ENCODE measurements at regions not wholly inside any gene's neighbourhood (a gene's known extent, or its start where the extent isn't known, plus 50 kb on each side); places are given as distances from the start of the nearest gene placed in this dataset.

GRCh38 chr14:30507209-30507608 lies 51.7 kb upstream of the G2E3 start:
- TF ChIP-seq CTCF (IDR thresholded peaks at IDR 0.05) (no peak), POLR2AphosphoS5 (IDR thresholded peaks at IDR 0.05) (no peak), POLR2A (IDR thresholded peaks at IDR 0.05) (no peak), EP300 (IDR thresholded peaks at IDR 0.05) (no peak)

Data from upper lobe of left lung (tissue), 4 donors.